ENCODE measurements at regions not wholly inside any gene's neighbourhood (a gene's known extent, or its start where the extent isn't known, plus 50 kb on each side); places are given as distances from the start of the nearest gene placed in this dataset.

DNA sequence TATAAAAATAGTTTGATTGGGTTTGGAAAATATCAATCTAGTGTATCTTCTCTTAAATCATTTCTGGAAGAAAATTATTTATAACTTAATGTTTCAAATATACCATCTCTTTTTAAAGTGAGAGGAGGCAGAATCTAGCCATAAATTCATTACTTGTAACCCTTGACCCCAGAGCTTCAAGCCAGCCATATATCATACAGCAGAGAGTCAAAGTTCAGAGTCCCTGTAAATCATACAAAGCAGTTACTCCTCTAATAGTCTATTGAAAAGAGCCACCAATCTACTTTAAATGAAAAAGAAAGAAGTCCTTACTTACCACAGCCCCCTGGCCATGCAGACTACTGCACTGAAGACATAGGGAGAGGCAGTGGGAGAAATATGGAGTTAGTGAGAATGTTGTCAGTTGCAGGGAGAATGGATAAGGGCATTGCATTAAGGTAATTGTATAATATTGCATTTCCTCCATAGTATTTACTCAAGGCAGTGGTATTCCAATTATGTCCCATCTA lies 229.5 kb downstream of the NKX6-1 start:
- Histone ChIP-seq H3K36me3 (ENCODE audit: control insufficient read depth, insufficient read depth, low read length) (no peaks in the 10 kb centered on the region), H3K4me2 (ENCODE audit: insufficient read depth, low read length) (no peak overlapping the region), H3K9me3 (replicated peaks; ENCODE audit: control insufficient read depth, insufficient read depth, low read depth, low read length) (no peaks in the 10 kb centered on the region), H3K79me2 (ENCODE audit: control insufficient read depth, insufficient read depth, low read length) (no peaks in the 10 kb centered on the region), H3K27ac (ENCODE audit: extremely low read depth, low read depth, low read length) (no peak overlapping the region), H2AFZ (ENCODE audit: low read depth, low read length) (no peak overlapping the region), H4K20me1 (replicated peaks; ENCODE audit: control insufficient read depth, insufficient read depth, low read length) (no peaks in the 10 kb centered on the region), H3K4me3 (no peak overlapping the region), H3K27me3 (ENCODE audit: control insufficient read depth in 2 of 2, insufficient read depth in 2 of 2, low read length in 2 of 2) (no peaks in the 10 kb centered on the region), H3K9ac (ENCODE audit: insufficient read depth in 1 of 2, low read depth in 2 of 2, low read length in 2 of 2) (no peak overlapping the region), H3K4me1 (replicated peaks in 1 of 2; ENCODE audit: control insufficient read depth in 2 of 2, insufficient read depth in 2 of 2, low read length in 2 of 2) (no peaks in the 10 kb centered on the region), H3K9me1 (ENCODE audit: control insufficient read depth, insufficient read depth, low read length) (no peaks in the 10 kb centered on the region)
- ChIA-PET POLR2A (no interaction called here), CTCF (ENCODE audit: low intra/inter-chr PET ratio) (no interaction called here)
- no peak for FAIRE-seq
- in situ Hi-C loops (cut with MboI) = no loop called here
- intact Hi-C loops (cut with micrococcal nuclease) = no loop called here
- TF ChIP-seq KAT8 (IDR thresholded peaks at IDR 0.05; ENCODE audit: low read depth) (no peak), CEBPG (CRISPR knock-in tag; IDR thresholded peaks at IDR 0.05) (no peak), CEBPG (tag; conservative IDR thresholded peaks at IDR 0.05 in 1 of 2, IDR thresholded peaks at IDR 0.05 in 1 of 2) (no peak), ATF2 (CRISPR knock-in tag; IDR thresholded peaks at IDR 0.05) (no peak), NCOA2 (IDR thresholded peaks at IDR 0.05; ENCODE audit: partially characterized antibody in 2 of 2) (no peak), KDM1A (IDR thresholded peaks at IDR 0.05) (no peak), CTCF (IDR thresholded peaks at IDR 0.05 in 2 of 3, conservative IDR thresholded peaks at IDR 0.05 in 1 of 3; ENCODE audit: insufficient read depth in 2 of 3, low read depth in 1 of 3, low read length in 3 of 3) (no peak), ESRRA (IDR thresholded peaks at IDR 0.05; ENCODE audit: borderline replicate concordance, low read depth) (no peak), GTF2E2 (tag; IDR thresholded peaks at IDR 0.05) (no peak), ZNF830 (CRISPR knock-in tag; IDR thresholded peaks at IDR 0.05) (no peak), SETDB1 (IDR thresholded peaks at IDR 0.05; ENCODE audit: low read length) (no peak), ZNF444 (CRISPR knock-in tag; IDR thresholded peaks at IDR 0.05) (no peak), THRAP3 (IDR thresholded peaks at IDR 0.05; ENCODE audit: borderline replicate concordance) (no peak), SPI1 (IDR thresholded peaks at IDR 0.05; ENCODE audit: borderline replicate concordance, low read depth, low read length) (no peak)
- TF ChIP-seq, protein P1, sequence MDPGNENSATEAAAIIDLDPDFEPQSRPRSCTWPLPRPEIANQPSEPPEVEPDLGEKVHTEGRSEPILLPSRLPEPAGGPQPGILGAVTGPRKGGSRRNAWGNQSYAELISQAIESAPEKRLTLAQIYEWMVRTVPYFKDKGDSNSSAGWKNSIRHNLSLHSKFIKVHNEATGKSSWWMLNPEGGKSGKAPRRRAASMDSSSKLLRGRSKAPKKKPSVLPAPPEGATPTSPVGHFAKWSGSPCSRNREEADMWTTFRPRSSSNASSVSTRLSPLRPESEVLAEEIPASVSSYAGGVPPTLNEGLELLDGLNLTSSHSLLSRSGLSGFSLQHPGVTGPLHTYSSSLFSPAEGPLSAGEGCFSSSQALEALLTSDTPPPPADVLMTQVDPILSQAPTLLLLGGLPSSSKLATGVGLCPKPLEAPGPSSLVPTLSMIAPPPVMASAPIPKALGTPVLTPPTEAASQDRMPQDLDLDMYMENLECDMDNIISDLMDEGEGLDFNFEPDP (CRISPR knock-in tag; IDR thresholded peaks at IDR 0.05) = no peak
- DNase-seq (ENCODE audit: extremely low read depth in 1 of 4, low spot score in 3 of 4) = no peak
- no TSS peak for BruUV-seq (replicated peaks)
- no peak for ATAC-seq

Data from K562 (cell line).